D721Med (cell line): ENCODE measurements at regions not wholly inside any gene's neighbourhood (a gene's known extent, or its start where the extent isn't known, plus 50 kb on each side); places are given as distances from the start of the nearest gene placed in this dataset.

ENCODE experiments used
- DNase-seq: peaks from one replicate; pipeline ENCODE4 v3.0.0; 2011; ENCODE audit warnings: low spot score; ENCODE audit not compliant: insufficient read length
- FAIRE-seq: peaks from 2 replicates; lab custom pipeline; 2011; peaks lifted over from hg19 to GRCh38; lab: Jason Lieb, UNC
- CTCF ChIP-seq: IDR thresholded peaks from 2 replicates; pipeline ENCODE4 v1.5.1; 2012; ENCODE audit warnings: mild to moderate bottlenecking, control low read depth; ENCODE audit not compliant: insufficient read depth; ENCODE audit errors: missing control alignments

- no peak for TF ChIP-seq CTCF
- FAIRE-seq = no peak
- DNase-seq = no peak
Observed at GRCh38 chr15:79675982-79676381, 220.8 kb downstream of the MTHFS start.

GRCh38 chr15:79676621-79677020 is 220.2 kb downstream of the MTHFS start:
- no peak for DNase-seq
- TF ChIP-seq CTCF = no peak
- FAIRE-seq = no peak

DNA sequence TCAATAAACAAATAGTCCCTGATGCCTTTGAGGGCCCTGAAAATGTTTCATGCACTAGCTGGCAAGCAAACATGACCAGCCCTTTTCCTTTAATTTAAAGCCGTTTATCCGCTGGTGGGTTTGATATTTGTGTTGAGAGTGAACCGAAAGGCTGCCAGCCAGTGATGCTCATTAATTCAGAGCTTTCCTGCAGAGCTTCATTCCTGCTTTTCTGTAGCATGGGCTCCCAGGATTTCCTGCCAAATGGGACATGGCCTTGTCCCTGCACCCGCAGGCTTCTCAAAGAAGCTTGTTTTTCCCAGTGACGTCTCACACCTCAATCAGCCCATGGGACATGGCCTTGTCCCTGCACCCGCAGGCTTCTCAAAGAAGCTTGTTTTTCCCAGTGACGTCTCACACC is 219.6 kb downstream of the MTHFS start:
- TF ChIP-seq CTCF = no peak
- no peak for FAIRE-seq
- no peak for DNase-seq

DNA sequence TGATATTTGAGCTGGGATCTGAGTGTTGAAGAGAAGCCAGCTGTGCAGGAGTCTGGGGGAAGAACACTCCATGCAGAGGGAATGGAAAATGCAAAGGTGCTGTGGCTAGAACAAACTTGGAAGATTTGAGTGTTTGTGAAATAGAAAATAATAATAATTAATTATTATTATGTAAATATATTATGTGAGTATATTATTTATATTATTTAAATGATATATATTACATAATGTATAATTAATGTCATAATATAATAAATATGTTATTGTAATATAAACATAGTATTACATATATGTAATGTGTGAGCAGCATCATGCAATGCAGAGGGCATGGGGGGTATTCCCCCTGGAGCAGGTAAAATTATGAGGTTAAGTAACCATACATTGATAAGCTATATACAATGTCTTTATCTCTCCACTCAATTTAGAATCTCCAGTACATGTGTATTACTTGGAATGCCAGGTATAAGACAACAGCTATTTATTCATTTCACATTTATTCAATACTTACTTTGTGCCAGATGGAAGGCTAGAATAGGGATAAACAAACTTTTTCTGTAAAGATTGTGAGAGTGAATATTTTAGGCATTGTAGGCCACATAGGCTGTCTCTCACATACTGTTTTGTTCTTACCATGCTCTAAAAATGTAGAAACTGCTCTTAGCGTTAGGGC is 218.6 kb downstream of the MTHFS start:
- FAIRE-seq (no peak), DNase-seq (no peak)
- no peak for TF ChIP-seq CTCF

GRCh38 chr15:79680720-79681119 is 216.1 kb downstream of the MTHFS start:
- DNase-seq (no peak), FAIRE-seq (no peak)
- TF ChIP-seq CTCF = no peak

DNA sequence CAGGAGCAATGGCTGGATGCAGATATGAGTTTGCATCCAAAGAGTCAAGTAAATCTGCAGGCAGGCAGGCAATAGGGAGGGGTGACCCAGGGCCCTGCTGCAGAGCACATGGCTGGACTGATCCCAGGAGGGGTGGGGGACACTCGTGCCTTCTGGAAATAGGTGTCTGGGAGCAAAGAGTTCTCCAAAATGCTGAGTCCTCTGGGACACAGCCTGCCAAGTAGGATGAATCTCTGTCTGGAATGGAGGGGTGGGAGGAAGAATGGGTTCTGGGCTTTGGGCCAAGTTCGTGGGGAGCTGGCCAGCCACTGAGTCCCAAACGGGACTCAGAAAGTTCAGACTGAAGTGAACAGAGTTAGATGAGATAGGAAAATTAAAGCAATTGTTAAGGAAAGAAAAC is 214.5 kb downstream of the MTHFS start:
- FAIRE-seq (no peak), DNase-seq (no peak)
- TF ChIP-seq CTCF = no peak

DNA sequence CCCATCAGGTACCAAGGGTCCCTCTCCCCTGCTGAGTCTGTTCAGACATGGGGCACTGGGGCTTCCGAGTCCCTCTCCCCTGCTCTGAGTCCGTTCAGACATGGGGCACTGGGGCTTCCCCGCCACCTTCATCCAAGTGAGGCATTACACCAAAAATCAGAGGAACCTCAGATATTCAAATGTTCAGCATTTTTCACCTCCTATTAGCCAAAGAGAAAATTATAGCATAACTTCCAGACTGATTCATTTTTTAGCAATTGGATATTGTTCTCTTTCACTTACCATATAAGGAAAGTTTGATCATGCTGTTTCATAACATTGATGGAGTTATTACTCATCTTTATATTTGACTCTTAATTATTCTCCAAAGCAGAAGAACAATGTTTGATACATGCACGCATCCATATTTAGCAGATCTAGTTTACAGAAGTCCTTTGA is 213.9 kb downstream of the MTHFS start:
- TF ChIP-seq CTCF = no peak
- FAIRE-seq = no peak
- DNase-seq = no peak
